GM19025 (cell line): ENCODE measurements at regions not wholly inside any gene's neighbourhood (a gene's known extent, or its start where the extent isn't known, plus 50 kb on each side); places are given as distances from the start of the nearest gene placed in this dataset.
"Not testable (repeated sequence)": the region's sequence is repeated elsewhere in the genome, so short reads cannot be mapped to it uniquely, and the experiment has no call there.

ENCODE experiments used
- ATAC-seq: cut with Tn5 transposase; IDR thresholded peaks from one replicate; pipeline ENCODE4 v1.9.1; 2021; ENCODE audit warnings: mild to moderate bottlenecking, low read depth, moderate library complexity; ENCODE audit not compliant: unreplicated experiment

GRCh38 chr19:28583242-28583641, 629.7 kb downstream of the UQCRFS1 start:
- no peak for ATAC-seq

- no peak for ATAC-seq
Observed at GRCh38 chr19:28582796-28583195, 630.2 kb downstream of the UQCRFS1 start.

- ATAC-seq, result no peak
Observed at GRCh38 chr19:28582344-28582743, 630.6 kb downstream of the UQCRFS1 start.

GRCh38 chr19:28581468-28581770, 631.5 kb downstream of the UQCRFS1 start:
- ATAC-seq, result no peak

- ATAC-seq, result no peak
Observed at GRCh38 chr19:28578786-28579505, 634.0 kb downstream of the UQCRFS1 start.

- no peak for ATAC-seq
Observed at GRCh38 chr19:28578208-28578607, 634.7 kb downstream of the UQCRFS1 start.

GRCh38 chr19:28577666-28578065, 635.3 kb downstream of the UQCRFS1 start:
- no peak for ATAC-seq

- no peak for ATAC-seq
Observed at GRCh38 chr19:28577233-28577632, 635.7 kb downstream of the UQCRFS1 start.

- no peak for ATAC-seq
Observed at GRCh38 chr19:28575816-28576215, 637.1 kb downstream of the UQCRFS1 start.

- ATAC-seq, result not testable (repeated sequence)
Observed at GRCh38 chr19:28575312-28575711, 637.6 kb downstream of the UQCRFS1 start.

GRCh38 chr19:28574212-28574611, 638.7 kb downstream of the UQCRFS1 start:
- ATAC-seq, result no peak

GRCh38 chr19:28569132-28570131, 643.5 kb downstream of the UQCRFS1 start:
- no peak for ATAC-seq

GRCh38 chr19:28567834-28568233, 645.1 kb downstream of the UQCRFS1 start:
- ATAC-seq, result no peak

- no peak for ATAC-seq
Observed at GRCh38 chr19:28563964-28564921, 648.7 kb downstream of the UQCRFS1 start.

- ATAC-seq, result no peak
Observed at GRCh38 chr19:28560786-28561185, 652.2 kb downstream of the UQCRFS1 start.

GRCh38 chr19:28558783-28559182, 654.2 kb downstream of the UQCRFS1 start:
- no peak for ATAC-seq

- ATAC-seq, result no peak
Observed at GRCh38 chr19:28556371-28556770, 656.6 kb downstream of the UQCRFS1 start.

GRCh38 chr19:28555317-28555716, 657.6 kb downstream of the UQCRFS1 start:
- no peak for ATAC-seq

- no peak for ATAC-seq
Observed at GRCh38 chr19:28554321-28555091, 658.4 kb downstream of the UQCRFS1 start.

GRCh38 chr19:28553764-28554163, 659.2 kb downstream of the UQCRFS1 start:
- no peak for ATAC-seq
